ENCODE measurements at regions not wholly inside any gene's neighbourhood (a gene's known extent, or its start where the extent isn't known, plus 50 kb on each side); places are given as distances from the start of the nearest gene placed in this dataset.
A peak's percentile ranks its signal among the peaks of the same experiment; 100 is the strongest.

GRCh38 chr17:34163646-34164045 lies 91.4 kb upstream of the CCL2 start:
- TF ChIP-seq CTCF (IDR thresholded peaks at IDR 0.05) (peak in 2 of 4 experiments; percentile 17 to 20), POLR2A (IDR thresholded peaks at IDR 0.05) (no peak)
